Activated T-cell treated with anti-CD3 and anti-CD28 coated beads, Interleukin-2, amount 50 U/mL, for 24 hours (primary cell): ENCODE measurements at regions not wholly inside any gene's neighbourhood (a gene's known extent, or its start where the extent isn't known, plus 50 kb on each side); places are given as distances from the start of the nearest gene placed in this dataset.

ENCODE experiments used
- DNase-seq: peaks from one replicate; pipeline ENCODE4 v3.0.0-alpha.2; 2020
- H3K27ac Mint-ChIP-seq: 2 replicates; pipeline ENCODE4 v1.8.0; 2020; ENCODE audit warnings: mild to moderate bottlenecking, mixed read lengths
- H3K27me3 Mint-ChIP-seq: 2 replicates; pipeline ENCODE4 v1.8.0; 2020; ENCODE audit warnings: mixed read lengths
- H3K36me3 Mint-ChIP-seq: 2 replicates; pipeline ENCODE4 v1.8.0; 2020; ENCODE audit warnings: low read depth, mixed read lengths
- H3K4me1 Mint-ChIP-seq: 2 replicates; pipeline ENCODE4 v1.8.0; 2020; ENCODE audit warnings: low read depth, mixed read lengths
- H3K4me3 Mint-ChIP-seq: 2 replicates; pipeline ENCODE4 v1.8.0; 2020; ENCODE audit warnings: mild to moderate bottlenecking, moderate library complexity, mixed read lengths
- H3K9me3 Mint-ChIP-seq: 2 replicates; pipeline ENCODE4 v1.8.0; 2020; ENCODE audit warnings: mixed read lengths

GRCh38 chr4:31283679-31284078, 563.5 kb downstream of the PCDH7 start:
- Mint-ChIP-seq H3K36me3 (no peaks in the 10 kb centered on the region), H3K9me3 (peaks cover 17% of the 10 kb centered on the region), H3K4me3 (no peak overlapping the region), H3K27ac (no peak overlapping the region), H3K4me1 (no peaks in the 10 kb centered on the region), H3K27me3 (no peaks in the 10 kb centered on the region)
- no peak for DNase-seq

GRCh38 chr4:31290836-31291235, 570.7 kb downstream of the PCDH7 start:
- no peaks in the 10 kb centered on the region for H3K27me3 Mint-ChIP-seq
- no peaks in the 10 kb centered on the region for H3K4me1 Mint-ChIP-seq
- H3K9me3 Mint-ChIP-seq: peaks cover 24% of the 10 kb centered on the region
- no peak overlapping the region for H3K27ac Mint-ChIP-seq
- H3K36me3 Mint-ChIP-seq: no peaks in the 10 kb centered on the region
- no peak overlapping the region for H3K4me3 Mint-ChIP-seq
- no peak for DNase-seq

GRCh38 chr4:31291238-31291637, 571.1 kb downstream of the PCDH7 start:
- Mint-ChIP-seq H3K4me3 (no peak overlapping the region), H3K4me1 (no peaks in the 10 kb centered on the region), H3K36me3 (no peaks in the 10 kb centered on the region), H3K27ac (no peak overlapping the region), H3K9me3 (peaks cover 22% of the 10 kb centered on the region), H3K27me3 (no peaks in the 10 kb centered on the region)
- no peak for DNase-seq

- Mint-ChIP-seq H3K4me3 (no peak overlapping the region), H3K36me3 (no peaks in the 10 kb centered on the region), H3K9me3 (peaks cover 13% of the 10 kb centered on the region), H3K27me3 (no peaks in the 10 kb centered on the region), H3K4me1 (no peaks in the 10 kb centered on the region), H3K27ac (no peak overlapping the region)
- no peak for DNase-seq
Observed at GRCh38 chr4:31294655-31295480, 574.7 kb downstream of the PCDH7 start.

GRCh38 chr4:31298737-31299136, 578.6 kb downstream of the PCDH7 start:
- peaks cover 10% of the 10 kb centered on the region for H3K9me3 Mint-ChIP-seq
- H3K36me3 Mint-ChIP-seq: no peaks in the 10 kb centered on the region
- no peak overlapping the region for H3K4me3 Mint-ChIP-seq
- DNase-seq: no peak
- no peaks in the 10 kb centered on the region for H3K4me1 Mint-ChIP-seq
- no peaks in the 10 kb centered on the region for H3K27me3 Mint-ChIP-seq
- no peak overlapping the region for H3K27ac Mint-ChIP-seq

- no peak for DNase-seq
- Mint-ChIP-seq H3K4me1 (no peaks in the 10 kb centered on the region), H3K36me3 (no peaks in the 10 kb centered on the region), H3K27me3 (no peaks in the 10 kb centered on the region), H3K9me3 (peaks cover 18% of the 10 kb centered on the region), H3K27ac (no peak overlapping the region), H3K4me3 (no peak overlapping the region)
Observed at GRCh38 chr4:31307029-31307428, 586.9 kb downstream of the PCDH7 start.

GRCh38 chr4:31324814-31325213, 604.6 kb downstream of the PCDH7 start:
- no peak for DNase-seq
- Mint-ChIP-seq H3K36me3 (no peaks in the 10 kb centered on the region), H3K9me3 (peaks cover 7% of the 10 kb centered on the region), H3K27me3 (no peaks in the 10 kb centered on the region), H3K4me1 (no peaks in the 10 kb centered on the region), H3K27ac (no peak overlapping the region), H3K4me3 (no peak overlapping the region)

GRCh38 chr4:31325300-31325699, 605.1 kb downstream of the PCDH7 start:
- H3K9me3 Mint-ChIP-seq: peaks cover 10% of the 10 kb centered on the region
- H3K27me3 Mint-ChIP-seq: no peaks in the 10 kb centered on the region
- H3K36me3 Mint-ChIP-seq: no peaks in the 10 kb centered on the region
- no peak overlapping the region for H3K27ac Mint-ChIP-seq
- no peak overlapping the region for H3K4me3 Mint-ChIP-seq
- no peak for DNase-seq
- no peaks in the 10 kb centered on the region for H3K4me1 Mint-ChIP-seq

GRCh38 chr4:31327031-31327430, 606.9 kb downstream of the PCDH7 start:
- H3K4me3 Mint-ChIP-seq: no peak overlapping the region
- H3K9me3 Mint-ChIP-seq: peaks cover 7% of the 10 kb centered on the region
- DNase-seq: no peak
- H3K27me3 Mint-ChIP-seq: no peaks in the 10 kb centered on the region
- no peak overlapping the region for H3K27ac Mint-ChIP-seq
- no peaks in the 10 kb centered on the region for H3K4me1 Mint-ChIP-seq
- no peaks in the 10 kb centered on the region for H3K36me3 Mint-ChIP-seq

- Mint-ChIP-seq H3K4me3 (no peak overlapping the region), H3K27ac (no peak overlapping the region), H3K36me3 (no peaks in the 10 kb centered on the region), H3K27me3 (no peaks in the 10 kb centered on the region), H3K9me3 (peaks cover 5% of the 10 kb centered on the region), H3K4me1 (no peaks in the 10 kb centered on the region)
- no peak for DNase-seq
Observed at GRCh38 chr4:31328932-31329331, 608.8 kb downstream of the PCDH7 start.

GRCh38 chr4:31334086-31334910, 614.1 kb downstream of the PCDH7 start:
- Mint-ChIP-seq H3K27me3 (no peaks in the 10 kb centered on the region), H3K4me1 (no peaks in the 10 kb centered on the region), H3K4me3 (no peak overlapping the region), H3K27ac (no peak overlapping the region), H3K9me3 (peaks cover 12% of the 10 kb centered on the region), H3K36me3 (no peaks in the 10 kb centered on the region)
- DNase-seq: no peak

- Mint-ChIP-seq H3K36me3 (no peaks in the 10 kb centered on the region), H3K27ac (no peak overlapping the region), H3K9me3 (peaks cover 21% of the 10 kb centered on the region), H3K4me3 (no peak overlapping the region), H3K4me1 (no peaks in the 10 kb centered on the region), H3K27me3 (no peaks in the 10 kb centered on the region)
- DNase-seq: no peak
Observed at GRCh38 chr4:31338000-31338399, 617.8 kb downstream of the PCDH7 start.

- no peak for DNase-seq
- Mint-ChIP-seq H3K4me3 (no peak overlapping the region), H3K4me1 (no peaks in the 10 kb centered on the region), H3K36me3 (no peaks in the 10 kb centered on the region), H3K27me3 (no peaks in the 10 kb centered on the region), H3K27ac (no peak overlapping the region), H3K9me3 (peaks cover 16% of the 10 kb centered on the region)
Observed at GRCh38 chr4:31341601-31342359, 621.6 kb downstream of the PCDH7 start.

GRCh38 chr4:31343061-31343460, 622.9 kb downstream of the PCDH7 start:
- no peak overlapping the region for H3K27ac Mint-ChIP-seq
- H3K9me3 Mint-ChIP-seq: peaks cover 13% of the 10 kb centered on the region
- H3K4me3 Mint-ChIP-seq: no peak overlapping the region
- H3K36me3 Mint-ChIP-seq: no peaks in the 10 kb centered on the region
- DNase-seq: no peak
- H3K27me3 Mint-ChIP-seq: no peaks in the 10 kb centered on the region
- H3K4me1 Mint-ChIP-seq: no peaks in the 10 kb centered on the region
